Liver (tissue), 3 donors: ENCODE measurements at regions not wholly inside any gene's neighbourhood (a gene's known extent, or its start where the extent isn't known, plus 50 kb on each side); places are given as distances from the start of the nearest gene placed in this dataset.

ENCODE experiments used
- FOXA1 ChIP-seq: IDR thresholded peaks from 2 replicates; pipeline ENCODE4 v1.6.1; 2016; ENCODE audit warnings: antibody characterized with exemption
- HNF4G ChIP-seq: IDR thresholded peaks from 2 replicates; pipeline ENCODE4 v1.6.1; 2016; ENCODE audit warnings: antibody characterized with exemption
- RAD21 ChIP-seq, 2 donors: IDR thresholded peaks; 2 replicates each; pipeline ENCODE4 v1.6.1; 2016; ENCODE audit warnings: antibody characterized with exemption in 2 of 2, mild to moderate bottlenecking in 2 of 2
- RXRA ChIP-seq, 2 donors: IDR thresholded peaks; 2 replicates each; pipeline ENCODE4 v1.6.1; 2017 to 2018; ENCODE audit warnings: antibody characterized with exemption in 2 of 2, mild to moderate bottlenecking in 1 of 2
- YY1 ChIP-seq: IDR thresholded peaks from 2 replicates; pipeline ENCODE4 v1.6.1; 2016; ENCODE audit warnings: antibody characterized with exemption, mild to moderate bottlenecking
- TF ChIP-seq, protein P1 (sequence below): IDR thresholded peaks from 2 replicates; pipeline ENCODE4 v1.6.1; 2016; ENCODE audit warnings: antibody characterized with exemption, mild to moderate bottlenecking
- TF ChIP-seq, protein P2 (sequence below): fragments of 150-350 bp; IDR thresholded peaks from 2 replicates; pipeline ENCODE4 v1.5.1; 2017; ENCODE audit warnings: improper control_type of control experiment, low read depth, low read length; ENCODE audit not compliant: missing input control
- TF ChIP-seq, protein P3 (sequence below): IDR thresholded peaks from 2 replicates; pipeline ENCODE4 v1.6.1; 2016; ENCODE audit warnings: antibody characterized with exemption
- donor health status: healthy.
- donor health status: healthy.

DNA sequence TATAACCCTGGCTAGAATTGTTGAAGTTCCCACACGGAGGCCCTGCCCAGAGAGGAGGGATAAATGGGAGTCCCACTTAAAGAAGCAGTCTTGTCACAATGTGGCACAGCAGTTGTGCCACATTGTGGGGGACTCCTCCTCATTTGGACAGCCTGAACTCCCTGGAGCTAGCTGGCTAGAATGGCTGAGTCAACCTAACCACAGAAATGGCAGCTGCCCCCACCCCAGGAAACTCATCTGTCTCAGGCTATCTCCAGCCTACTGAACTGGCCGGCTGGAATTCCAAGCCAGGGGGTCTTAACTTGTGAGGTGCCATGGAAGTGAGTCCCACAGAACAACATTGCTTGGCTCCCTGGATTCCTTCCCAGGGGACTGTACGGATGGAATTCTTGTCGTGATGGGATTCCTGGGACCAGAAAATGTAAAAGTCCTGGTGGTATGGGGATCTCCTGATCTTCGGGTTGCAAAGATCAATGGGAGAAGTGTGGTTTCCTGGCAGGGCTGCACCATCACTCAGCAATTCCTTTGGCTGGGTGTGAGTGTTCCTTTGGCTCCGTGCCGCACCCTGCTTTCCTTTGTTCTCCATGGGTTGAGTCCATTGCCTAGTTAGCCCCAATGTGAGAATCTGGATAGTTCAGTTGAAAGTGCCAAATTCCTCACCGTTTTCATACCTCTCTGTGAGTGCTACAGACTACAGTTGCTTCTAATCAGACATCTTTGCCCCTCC, 791.2 kb upstream of the FAT3 start:
- TF ChIP-seq, protein P1, sequence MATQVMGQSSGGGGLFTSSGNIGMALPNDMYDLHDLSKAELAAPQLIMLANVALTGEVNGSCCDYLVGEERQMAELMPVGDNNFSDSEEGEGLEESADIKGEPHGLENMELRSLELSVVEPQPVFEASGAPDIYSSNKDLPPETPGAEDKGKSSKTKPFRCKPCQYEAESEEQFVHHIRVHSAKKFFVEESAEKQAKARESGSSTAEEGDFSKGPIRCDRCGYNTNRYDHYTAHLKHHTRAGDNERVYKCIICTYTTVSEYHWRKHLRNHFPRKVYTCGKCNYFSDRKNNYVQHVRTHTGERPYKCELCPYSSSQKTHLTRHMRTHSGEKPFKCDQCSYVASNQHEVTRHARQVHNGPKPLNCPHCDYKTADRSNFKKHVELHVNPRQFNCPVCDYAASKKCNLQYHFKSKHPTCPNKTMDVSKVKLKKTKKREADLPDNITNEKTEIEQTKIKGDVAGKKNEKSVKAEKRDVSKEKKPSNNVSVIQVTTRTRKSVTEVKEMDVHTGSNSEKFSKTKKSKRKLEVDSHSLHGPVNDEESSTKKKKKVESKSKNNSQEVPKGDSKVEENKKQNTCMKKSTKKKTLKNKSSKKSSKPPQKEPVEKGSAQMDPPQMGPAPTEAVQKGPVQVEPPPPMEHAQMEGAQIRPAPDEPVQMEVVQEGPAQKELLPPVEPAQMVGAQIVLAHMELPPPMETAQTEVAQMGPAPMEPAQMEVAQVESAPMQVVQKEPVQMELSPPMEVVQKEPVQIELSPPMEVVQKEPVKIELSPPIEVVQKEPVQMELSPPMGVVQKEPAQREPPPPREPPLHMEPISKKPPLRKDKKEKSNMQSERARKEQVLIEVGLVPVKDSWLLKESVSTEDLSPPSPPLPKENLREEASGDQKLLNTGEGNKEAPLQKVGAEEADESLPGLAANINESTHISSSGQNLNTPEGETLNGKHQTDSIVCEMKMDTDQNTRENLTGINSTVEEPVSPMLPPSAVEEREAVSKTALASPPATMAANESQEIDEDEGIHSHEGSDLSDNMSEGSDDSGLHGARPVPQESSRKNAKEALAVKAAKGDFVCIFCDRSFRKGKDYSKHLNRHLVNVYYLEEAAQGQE: no peak
- TF ChIP-seq, protein P2, sequence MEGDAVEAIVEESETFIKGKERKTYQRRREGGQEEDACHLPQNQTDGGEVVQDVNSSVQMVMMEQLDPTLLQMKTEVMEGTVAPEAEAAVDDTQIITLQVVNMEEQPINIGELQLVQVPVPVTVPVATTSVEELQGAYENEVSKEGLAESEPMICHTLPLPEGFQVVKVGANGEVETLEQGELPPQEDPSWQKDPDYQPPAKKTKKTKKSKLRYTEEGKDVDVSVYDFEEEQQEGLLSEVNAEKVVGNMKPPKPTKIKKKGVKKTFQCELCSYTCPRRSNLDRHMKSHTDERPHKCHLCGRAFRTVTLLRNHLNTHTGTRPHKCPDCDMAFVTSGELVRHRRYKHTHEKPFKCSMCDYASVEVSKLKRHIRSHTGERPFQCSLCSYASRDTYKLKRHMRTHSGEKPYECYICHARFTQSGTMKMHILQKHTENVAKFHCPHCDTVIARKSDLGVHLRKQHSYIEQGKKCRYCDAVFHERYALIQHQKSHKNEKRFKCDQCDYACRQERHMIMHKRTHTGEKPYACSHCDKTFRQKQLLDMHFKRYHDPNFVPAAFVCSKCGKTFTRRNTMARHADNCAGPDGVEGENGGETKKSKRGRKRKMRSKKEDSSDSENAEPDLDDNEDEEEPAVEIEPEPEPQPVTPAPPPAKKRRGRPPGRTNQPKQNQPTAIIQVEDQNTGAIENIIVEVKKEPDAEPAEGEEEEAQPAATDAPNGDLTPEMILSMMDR: no peak
- TF ChIP-seq RAD21 (IDR thresholded peaks at IDR 0.05) (no peak), YY1 (no peak), FOXA1 (no peak), RXRA (IDR thresholded peaks at IDR 0.05) (no peak), HNF4G (no peak)
- TF ChIP-seq, protein P3, sequence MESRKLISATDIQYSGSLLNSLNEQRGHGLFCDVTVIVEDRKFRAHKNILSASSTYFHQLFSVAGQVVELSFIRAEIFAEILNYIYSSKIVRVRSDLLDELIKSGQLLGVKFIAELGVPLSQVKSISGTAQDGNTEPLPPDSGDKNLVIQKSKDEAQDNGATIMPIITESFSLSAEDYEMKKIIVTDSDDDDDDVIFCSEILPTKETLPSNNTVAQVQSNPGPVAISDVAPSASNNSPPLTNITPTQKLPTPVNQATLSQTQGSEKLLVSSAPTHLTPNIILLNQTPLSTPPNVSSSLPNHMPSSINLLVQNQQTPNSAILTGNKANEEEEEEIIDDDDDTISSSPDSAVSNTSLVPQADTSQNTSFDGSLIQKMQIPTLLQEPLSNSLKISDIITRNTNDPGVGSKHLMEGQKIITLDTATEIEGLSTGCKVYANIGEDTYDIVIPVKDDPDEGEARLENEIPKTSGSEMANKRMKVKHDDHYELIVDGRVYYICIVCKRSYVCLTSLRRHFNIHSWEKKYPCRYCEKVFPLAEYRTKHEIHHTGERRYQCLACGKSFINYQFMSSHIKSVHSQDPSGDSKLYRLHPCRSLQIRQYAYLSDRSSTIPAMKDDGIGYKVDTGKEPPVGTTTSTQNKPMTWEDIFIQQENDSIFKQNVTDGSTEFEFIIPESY: no peak
